ENCODE measurements at regions not wholly inside any gene's neighbourhood (a gene's known extent, or its start where the extent isn't known, plus 50 kb on each side); places are given as distances from the start of the nearest gene placed in this dataset.
"Not testable (repeated sequence)": the region's sequence is repeated elsewhere in the genome, so short reads cannot be mapped to it uniquely, and the experiment has no call there.

- not testable (repeated sequence) for DNase-seq
Measured at GRCh38 chr2:7657526-7657925, 740.3 kb downstream of the RNF144A start.

- DNase-seq = no peak
Measured at GRCh38 chr2:7658486-7658885, 741.3 kb downstream of the RNF144A start.

GRCh38 chr2:7660816-7661215 is 743.6 kb downstream of the RNF144A start:
- DNase-seq = peak; percentile 61

- DNase-seq = peak; percentile 59
Measured at GRCh38 chr2:7661502-7661901, 744.3 kb downstream of the RNF144A start.

- no peak for DNase-seq
Measured at GRCh38 chr2:7665880-7666279, 748.7 kb downstream of the RNF144A start.

- no peak for DNase-seq
Measured at GRCh38 chr2:7666596-7667259, 749.5 kb downstream of the RNF144A start.

- no peak for DNase-seq
Measured at GRCh38 chr2:7667260-7667757, 750.1 kb downstream of the RNF144A start.

- DNase-seq = no peak
Measured at GRCh38 chr2:7670905-7671641, 753.9 kb downstream of the RNF144A start.

- peak; percentile 13 for DNase-seq
Measured at GRCh38 chr2:7672027-7672684, 754.9 kb downstream of the RNF144A start.

- no peak for DNase-seq
Measured at GRCh38 chr2:7672685-7673071, 755.5 kb downstream of the RNF144A start.

GRCh38 chr2:7673101-7673500 is 755.9 kb downstream of the RNF144A start:
- no peak for DNase-seq

- no peak for DNase-seq
Measured at GRCh38 chr2:7673853-7674252, 756.6 kb downstream of the RNF144A start.

- DNase-seq = no peak
Measured at GRCh38 chr2:7674606-7675005, 757.4 kb downstream of the RNF144A start.

GRCh38 chr2:7676714-7677113 is 759.5 kb downstream of the RNF144A start:
- DNase-seq = no peak

GRCh38 chr2:7681881-7682461 is 764.8 kb downstream of the RNF144A start:
- DNase-seq = no peak

GRCh38 chr2:7683196-7683595 is 766.0 kb downstream of the RNF144A start:
- DNase-seq = peak; percentile 58

GRCh38 chr2:7683708-7684107 is 766.5 kb downstream of the RNF144A start:
- no peak for DNase-seq

GRCh38 chr2:7685342-7686015 is 768.3 kb downstream of the RNF144A start:
- DNase-seq = no peak

GRCh38 chr2:7686016-7686385 is 768.8 kb downstream of the RNF144A start:
- no peak for DNase-seq

- no peak for DNase-seq
Measured at GRCh38 chr2:7691961-7692656, 774.9 kb downstream of the RNF144A start.

GRCh38 chr2:7692657-7693161 is 775.5 kb downstream of the RNF144A start:
- peak; percentile 71 for DNase-seq

Measured in NCI-H345 (cell line).